Stromal cell of bone marrow (primary cell): ENCODE measurements at regions not wholly inside any gene's neighbourhood (a gene's known extent, or its start where the extent isn't known, plus 50 kb on each side); places are given as distances from the start of the nearest gene placed in this dataset.
A peak's percentile ranks its signal among the peaks of the same experiment; 100 is the strongest.
"Not testable (repeated sequence)": the region's sequence is repeated elsewhere in the genome, so short reads cannot be mapped to it uniquely, and the experiment has no call there.

Experiments used
- DNase-seq: peaks from one replicate; pipeline ENCODE4 v3.0.0-alpha.2; 2012; ENCODE audit warnings: low read depth

DNA sequence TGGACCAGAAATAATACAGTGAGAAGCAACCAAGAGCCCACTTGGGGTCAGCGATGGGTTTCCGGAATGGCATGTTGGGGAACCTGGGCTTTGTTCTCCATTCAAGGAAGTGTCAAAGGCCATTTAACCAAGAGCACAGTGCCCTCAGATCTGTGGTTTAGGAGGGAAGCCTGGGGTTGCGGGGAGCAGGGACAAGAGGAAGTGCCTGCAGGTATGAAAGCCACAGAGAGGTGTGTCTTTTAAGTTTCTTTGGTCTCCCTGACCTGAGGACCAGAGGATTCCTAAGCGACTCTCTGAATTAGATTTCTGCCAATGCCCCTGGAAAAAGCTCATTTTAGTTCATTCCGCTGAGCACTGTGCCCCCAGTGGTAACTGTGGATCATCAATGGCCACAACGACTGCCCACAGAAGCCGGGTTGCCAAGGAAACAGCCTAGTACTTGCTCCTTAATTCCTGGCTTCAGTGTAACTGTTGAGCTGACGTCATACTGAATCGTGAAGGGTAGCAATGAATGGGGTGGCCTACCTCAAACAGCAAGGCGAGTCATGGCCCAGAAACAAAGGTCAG lies 107.3 kb upstream of the SPIN1 start:
- peak; percentile 50 for DNase-seq

DNA sequence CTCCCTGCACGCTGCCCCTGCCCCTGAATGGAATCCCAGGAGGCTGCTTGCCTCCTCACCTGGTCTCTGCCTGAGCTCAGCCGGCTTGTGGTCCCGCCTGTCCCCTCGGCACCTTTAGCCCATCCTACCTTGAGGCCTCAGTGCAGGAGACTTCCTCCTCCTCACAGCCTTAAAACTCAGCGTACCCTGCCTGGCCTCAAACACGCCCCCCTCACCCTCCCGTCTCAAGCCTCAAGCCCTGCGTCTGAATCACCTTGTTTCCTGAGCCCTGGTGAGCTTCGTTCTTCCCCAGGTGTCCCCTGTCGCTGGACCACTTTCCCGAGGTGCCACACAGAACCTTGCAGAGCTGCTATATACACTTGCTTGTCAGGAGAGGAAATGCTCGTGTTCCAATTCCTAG lies 110.2 kb upstream of the SPIN1 start:
- no peak for DNase-seq

DNA sequence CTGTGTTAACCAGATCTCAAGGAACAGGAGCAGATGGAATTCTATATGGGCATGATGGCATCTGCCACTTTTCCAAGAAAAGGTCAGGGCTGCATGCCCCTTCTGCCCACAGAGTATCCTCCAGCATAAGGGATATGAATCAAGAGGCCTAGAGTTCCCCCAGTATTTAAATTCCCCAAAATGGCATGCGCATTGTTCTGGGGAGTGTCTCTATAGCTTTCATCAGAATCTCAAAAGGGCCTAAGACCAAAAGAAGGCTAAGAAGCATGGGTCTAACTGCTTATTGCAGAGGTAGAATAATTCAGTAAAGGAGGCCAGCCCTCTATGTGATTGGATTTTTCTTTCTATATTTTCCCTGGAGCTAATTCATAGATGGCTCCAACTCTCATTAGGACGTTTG lies 114.2 kb upstream of the SPIN1 start:
- no peak for DNase-seq

DNA sequence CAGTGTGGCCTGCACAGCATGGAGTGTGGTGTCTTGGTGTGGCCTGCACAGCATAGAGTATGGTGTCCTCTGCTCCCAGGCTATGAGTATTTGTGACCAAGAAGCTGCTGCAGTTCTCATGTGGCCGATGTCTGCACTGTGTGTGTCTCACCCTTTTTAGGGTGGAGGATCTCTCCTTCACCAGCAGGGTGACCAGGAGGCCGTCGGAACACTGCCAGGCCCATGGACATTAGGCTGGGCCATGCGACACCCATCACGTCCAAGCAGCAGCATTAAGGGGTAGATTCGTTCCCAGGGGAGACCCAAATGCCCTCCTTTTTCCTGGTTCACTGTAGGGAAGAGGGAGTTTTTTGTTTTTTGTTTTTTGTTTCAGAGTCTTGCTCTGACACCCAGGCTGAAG lies 115.3 kb upstream of the SPIN1 start:
- no peak for DNase-seq

DNA sequence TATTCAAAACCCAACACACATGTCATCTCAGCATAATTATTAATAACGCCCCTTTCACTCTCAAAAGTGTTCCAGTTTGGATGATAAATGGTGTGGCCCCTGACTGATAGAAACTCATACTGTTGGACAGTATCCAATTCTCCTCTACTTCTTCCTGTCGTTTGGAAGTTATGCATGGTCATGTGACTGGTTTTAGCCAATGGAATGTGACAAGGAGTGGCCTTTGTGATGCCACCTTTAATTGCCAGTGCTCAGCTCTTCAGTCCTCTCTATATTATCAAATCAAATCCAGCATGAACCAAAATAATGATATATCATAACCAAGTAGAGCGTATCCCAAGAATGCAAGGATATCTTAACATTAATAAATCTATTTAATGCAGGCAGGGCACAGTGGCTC lies 117.8 kb upstream of the SPIN1 start:
- no peak for DNase-seq

DNA sequence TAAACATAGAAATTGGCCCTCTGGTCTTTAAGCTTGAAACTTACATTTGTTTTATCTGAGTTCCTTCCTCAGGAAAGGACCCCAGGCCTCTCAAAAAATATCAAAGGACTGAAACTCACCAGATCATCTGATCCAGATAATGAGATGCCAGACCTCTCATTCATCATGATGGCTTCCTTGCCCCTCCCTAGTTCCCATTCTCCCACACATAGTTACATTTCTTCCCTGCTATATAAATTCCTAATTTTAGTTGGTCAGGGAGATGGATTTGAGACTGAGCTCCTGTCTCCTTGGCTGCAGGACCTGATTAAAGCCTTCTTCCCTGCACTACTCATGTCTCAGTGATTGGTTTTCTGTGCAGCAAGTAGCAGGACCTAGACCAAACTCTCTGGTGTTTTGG lies 119.4 kb upstream of the SPIN1 start:
- DNase-seq, result no peak

DNA sequence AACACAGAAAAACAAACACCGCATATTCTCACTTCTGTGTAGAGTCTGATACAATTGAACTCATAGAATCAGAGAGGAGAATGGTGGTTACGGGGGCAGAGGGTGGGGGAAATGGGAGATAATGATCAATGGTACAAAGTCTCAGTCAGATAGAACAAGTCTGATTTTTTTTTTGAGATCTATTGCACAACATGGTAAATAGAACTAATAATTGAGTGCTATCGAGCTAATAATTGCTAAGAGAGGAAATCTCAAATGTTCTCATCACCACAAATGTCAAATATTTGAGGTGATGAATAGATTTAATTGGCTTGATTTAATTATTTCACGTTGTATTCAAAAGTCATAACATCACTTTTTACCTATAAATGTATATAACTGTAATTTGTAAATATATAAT lies 121.0 kb upstream of the SPIN1 start:
- DNase-seq, result no peak

DNA sequence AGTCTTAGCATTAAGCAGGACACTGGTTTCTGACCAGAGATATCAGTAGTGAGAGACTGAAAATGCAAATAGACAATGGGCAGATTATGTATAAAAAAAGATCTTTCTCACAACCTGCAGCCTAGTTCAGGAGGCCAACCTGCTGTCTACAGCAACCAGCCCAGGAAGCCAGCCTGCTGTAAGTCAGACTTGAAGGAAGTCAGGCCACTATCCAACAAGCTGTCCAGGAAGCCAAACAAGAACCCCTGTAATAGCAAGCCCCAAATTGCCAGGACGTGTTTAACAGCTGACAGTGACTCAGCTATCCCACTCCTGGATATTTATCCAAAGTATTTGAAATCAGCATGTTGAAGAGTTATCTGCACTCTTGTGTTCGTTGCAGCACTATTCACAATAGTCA lies 121.8 kb upstream of the SPIN1 start:
- no peak for DNase-seq

DNA sequence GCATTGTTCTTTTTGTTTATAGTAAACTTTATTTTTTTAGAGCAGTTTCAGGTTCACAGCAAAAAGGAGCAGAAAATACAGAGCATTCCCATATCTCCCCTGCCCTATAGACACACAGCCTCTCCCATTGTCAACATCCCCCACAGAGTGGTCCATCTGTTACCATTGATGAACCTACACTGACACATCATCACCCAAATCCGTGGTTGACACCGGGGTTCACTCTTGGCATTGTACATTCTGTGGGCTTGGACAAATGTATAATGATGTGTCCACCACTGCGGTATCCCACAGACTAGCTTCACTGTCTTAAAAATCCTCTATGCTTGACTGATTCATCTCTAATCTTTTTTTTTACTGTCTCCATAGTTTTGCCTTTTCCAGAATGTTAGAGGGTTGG lies 120.7 kb upstream of the SPATA31C2 start:
- DNase-seq, result no peak

DNA sequence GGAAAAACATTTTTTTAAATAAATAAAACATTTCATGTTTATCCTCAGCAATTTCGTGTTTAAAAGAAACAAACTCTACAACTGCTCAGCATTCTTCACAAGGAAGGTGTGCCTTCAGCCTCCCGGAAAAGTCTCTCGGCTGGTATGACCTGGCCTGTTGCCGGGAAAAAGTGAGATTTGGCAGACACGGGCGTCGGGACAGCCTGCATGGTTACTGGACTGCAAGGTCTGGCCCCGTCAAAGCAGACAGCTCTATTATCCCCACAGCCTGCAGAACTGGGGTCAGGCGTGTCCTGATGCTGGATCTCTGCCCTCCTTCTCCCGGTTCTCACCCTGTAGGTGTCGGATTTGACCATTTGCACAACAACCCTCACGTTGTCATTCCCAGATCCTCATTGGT lies 120.3 kb upstream of the SPATA31C2 start:
- no peak for DNase-seq

DNA sequence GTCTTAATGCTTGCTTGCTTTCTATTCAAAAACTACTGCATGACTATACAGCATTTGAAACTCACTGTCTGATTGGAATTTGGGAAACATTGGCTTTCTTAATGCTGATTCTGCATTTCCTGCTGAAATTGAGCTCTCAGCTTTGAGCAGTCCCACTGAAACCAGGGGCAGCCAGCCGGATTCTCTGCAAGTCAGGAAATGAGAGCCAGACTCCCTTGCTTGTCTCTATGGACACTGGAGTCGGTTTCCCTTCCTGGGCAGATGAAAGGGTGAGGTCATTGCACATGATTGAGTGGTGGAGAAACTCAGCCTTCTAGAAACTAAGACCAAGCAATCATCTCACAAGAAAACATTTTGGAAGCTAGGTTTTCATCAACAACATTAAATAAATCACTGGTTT lies 119.7 kb upstream of the SPATA31C2 start:
- DNase-seq, result peak; percentile 92

DNA sequence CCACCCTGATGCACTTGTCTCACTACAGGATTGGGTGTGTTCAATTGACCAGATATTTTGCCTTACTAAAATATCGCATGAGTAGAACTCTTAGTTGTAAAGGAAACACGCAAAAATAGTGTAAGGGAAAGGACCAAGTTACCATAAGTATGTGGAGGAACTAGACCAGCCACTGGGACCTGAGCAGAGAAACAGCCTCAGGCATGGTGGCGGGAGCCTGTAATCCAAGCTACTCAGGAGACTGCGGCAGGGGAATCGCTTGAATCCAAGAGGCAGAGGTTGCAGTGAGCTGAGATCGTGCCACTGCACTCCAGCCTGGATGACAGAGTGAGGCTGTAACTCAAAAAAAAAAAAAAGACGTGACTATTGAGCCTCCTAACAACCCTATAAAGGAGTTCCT lies 117.9 kb upstream of the SPATA31C2 start:
- no peak for DNase-seq

DNA sequence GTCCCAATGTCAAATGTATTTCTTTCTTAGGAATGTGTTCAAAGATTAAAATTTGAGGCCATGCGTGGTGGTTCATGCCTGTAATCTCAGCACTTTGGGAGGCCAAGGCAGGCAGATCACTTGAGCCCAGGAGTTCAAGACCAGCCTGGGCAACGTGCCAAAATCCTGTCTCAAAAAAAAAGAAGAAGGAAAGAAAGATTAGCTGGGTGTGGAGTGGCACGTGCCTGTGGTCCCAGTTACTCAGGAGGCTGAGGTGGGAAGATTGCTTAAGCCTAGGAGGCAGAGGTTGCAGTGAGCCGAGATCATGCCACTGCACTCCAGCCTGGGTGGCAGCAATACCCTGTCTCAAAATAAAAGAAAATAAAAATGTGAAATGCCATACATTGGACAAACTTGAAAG lies 117.5 kb upstream of the SPATA31C2 start:
- DNase-seq, result not testable (repeated sequence)

DNA sequence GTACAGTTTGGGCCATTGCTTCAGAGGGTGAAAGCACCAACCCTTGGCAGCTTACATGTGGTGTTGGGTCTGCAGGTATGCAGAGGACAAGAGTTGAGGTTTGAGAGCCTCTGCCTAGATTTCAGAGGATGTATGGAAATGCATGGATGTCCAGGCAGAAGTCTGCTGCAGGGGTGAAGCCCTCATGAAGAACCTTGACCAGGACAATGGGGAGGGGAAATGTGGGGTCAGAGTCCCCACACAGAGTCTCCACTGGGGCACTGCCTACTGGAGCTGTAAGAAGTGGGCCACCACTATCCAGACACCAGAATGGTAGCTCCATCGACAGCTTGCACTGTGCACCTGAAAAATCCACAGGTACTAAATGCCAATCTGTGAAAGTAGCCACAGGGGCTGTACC lies 113.6 kb upstream of the SPATA31C2 start:
- DNase-seq, result no peak

DNA sequence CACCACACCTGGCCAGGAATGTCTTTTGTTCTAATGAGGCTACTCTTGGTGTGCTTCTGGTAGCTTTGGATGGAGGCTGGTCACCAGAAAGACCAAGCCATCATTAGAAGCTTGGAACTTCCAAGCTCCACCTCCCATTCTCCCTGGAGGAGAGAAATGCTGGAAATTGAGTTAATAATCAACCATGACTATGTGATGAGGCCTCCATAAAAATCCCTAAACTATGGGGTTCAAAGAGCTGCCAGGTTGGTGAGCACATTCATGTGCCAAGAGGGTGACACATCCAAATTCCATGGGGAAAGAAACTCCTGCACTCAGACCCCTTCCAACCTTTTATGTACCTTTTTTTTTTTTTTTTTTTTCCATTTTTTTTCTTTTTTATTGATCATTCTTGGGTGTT lies 105.5 kb upstream of the SPATA31C2 start:
- DNase-seq, result no peak

DNA sequence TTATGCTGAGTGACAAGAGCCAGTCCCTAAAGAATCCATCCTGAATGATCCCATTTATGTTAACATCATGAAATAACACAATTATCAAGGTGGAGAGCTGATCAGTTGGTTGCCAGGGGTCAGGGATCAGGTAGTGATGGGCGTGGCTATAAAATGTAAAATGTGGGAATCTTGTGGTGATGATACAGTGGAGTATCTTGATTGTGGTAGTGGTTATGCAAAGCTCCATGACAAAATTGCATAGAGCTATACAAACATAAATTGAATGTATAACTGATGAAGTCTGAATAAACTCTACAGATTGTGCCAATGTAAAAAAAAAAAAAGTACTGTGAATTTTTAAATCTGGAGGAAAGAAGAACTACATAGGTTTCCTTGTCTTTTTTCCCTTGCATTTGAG lies 104.6 kb upstream of the SPATA31C2 start:
- no peak for DNase-seq

DNA sequence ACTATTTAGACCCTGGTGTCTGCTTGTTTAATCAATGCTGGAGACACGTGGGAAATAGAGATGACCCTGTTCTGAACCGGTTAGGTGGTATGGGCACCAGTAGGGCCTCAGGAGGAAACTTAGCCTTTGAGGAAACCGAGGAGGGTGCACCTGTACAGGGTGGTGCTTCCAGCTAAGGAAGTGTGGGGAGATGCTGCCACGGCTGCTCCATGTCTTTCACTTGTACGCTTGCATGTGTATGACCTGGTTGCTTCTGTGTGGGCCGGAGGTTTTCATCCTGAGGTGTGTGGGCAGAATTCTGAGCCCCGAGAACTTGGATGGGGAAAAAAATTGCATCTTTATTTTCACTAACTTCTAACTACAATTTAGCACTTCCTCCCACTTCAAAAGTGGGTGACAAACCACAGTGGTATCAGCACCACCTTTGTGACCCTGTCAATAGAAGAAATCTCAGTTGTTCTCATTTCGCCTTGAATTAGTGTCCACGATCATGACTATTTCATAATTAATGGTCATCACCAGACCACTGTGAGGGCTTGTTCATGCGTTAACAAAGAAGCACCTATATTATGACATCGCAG lies 99.8 kb upstream of the SPATA31C2 start:
- no peak for DNase-seq

DNA sequence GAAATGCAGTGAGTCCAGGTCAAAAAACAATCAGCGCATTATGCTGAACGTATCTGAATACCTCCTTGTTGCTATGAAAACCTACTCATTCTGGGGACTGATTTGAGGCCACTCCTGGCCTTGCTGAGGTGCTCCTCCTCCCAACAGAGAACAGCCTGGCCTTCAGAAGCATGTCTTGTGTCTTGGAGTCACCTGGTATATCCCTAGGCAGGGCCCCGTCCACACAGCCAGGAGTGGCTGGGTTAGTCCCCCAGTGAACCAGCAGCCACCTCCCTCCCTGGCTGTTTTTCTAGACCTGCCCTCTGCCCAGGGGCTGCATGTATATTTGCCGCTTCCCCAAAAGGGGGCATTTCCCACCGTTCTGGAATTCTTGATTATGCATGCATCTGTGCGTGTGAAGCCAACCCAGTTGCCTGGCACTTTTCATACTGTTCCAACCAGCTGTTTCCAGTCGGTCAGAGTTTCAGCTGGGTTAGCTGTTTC lies 99.2 kb upstream of the SPATA31C2 start:
- DNase-seq, result no peak

DNA sequence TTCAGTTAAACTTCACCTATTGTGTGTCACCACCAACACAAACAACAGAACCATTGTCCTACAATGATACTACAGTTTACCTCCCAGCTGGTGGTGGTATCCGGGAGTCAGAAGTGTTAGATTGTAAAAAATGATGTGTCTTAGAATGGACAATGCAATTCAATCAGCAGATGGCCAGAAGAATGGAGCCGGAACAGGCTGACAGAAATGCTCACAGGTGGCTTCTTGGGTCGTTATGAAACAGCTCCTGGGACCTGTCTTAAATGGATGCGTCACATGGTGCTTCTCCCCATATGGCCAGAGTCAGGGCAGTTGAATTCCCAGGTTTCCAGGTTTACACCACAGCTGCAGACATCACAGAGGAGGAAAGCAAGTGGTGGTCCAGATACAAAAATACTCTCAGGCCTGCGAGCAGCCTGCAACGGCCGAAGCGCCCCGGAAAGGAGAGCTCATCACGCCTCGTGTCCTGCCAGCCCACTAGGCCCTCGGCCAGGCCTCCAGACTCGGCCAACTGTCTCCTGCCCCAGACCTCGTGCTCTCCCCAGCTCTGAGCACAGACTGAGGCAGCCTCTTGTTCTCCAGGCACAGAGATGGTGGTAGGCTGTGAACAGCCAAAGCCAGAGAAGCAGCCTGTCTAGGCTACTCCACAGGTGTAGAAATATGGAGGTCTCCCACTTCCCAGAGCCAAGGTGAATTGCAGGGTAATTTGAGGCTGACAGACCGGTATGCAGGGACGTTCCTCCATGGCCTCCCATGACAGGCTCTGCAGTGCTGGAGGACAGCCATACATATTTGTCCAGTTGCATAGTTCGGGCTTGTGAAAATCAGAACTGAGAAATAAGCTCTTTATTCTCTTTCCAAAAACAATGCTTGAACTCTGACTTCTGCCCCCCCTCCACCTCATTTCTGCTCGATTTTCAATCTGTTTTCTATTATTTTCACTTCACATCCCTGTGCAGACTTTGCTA lies 98.5 kb upstream of the SPATA31C2 start:
- DNase-seq, result no peak

DNA sequence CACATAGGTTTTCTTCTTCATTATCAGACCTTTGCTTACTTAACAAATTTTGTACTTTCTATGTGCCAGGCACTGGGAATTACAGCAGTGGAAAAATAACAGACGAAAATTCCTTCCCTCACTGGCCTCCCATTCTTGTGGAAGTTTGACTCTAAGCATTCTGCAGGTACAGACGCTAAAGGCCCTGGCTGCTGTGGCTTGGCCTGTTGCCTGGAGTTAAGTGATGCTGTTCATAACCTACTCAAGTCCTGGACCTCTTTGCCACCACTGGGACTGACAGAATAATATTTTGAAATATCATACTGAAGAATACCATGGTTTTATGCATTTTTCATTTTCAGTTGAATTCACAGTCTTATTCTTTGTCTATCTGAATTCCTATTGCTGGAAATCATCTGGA lies 97.3 kb upstream of the SPATA31C2 start:
- DNase-seq, result no peak

DNA sequence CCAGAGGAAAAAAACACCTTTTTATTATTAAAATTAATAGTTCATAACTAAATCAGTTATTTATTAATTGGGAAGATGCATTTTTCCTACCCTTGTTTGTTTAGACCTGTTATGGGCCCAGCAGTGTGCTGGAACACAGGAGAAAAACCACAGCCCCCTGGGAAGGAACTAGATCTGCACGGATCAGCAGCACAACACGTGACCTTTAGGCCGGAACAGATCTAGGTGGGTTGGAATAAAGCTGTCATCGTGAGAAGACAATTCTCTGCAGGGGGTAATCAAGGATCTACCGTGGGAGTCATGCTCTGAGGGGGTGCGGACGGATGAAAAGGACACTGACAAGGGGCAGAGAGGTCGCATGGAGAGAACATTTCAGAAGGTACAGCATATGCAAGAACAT lies 95.8 kb upstream of the SPATA31C2 start:
- no peak for DNase-seq

DNA sequence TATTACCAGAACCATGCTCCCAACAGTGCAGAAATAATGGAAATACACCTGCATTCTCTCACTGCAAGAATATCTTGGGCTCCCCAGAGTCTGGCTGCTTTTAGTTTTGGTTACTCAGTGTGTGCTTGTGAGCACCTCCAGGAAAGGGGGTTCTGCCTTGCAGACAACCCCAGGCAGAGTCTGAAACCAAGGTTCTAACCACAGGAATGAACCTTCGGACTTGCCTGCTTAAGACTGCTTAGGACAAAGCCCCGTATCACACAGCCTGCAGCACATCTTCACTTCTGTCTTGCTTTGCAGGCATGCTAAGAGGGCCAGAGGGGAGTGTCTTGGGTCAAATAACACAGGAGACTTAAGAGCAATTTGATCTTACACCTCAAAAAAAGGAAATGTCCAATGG lies 94.8 kb upstream of the SPATA31C2 start:
- no peak for DNase-seq

DNA sequence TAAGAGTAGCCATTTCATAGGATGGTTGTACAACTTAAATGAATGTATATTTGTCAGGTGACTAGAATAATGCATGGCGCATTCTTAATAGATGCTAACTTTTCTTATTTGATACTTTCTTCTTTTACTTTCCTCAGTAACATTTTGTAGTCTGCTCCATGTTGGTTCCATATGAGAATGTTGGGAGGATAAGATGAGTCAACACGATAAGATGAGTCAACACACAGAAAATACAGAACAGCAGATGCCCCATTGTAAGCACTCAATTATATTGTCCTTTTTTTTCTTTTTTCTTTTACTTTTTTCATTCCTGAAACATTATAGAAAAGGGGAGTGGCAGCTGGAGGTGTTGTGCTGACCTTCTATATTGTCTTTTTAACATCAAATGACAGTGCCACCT lies 92.3 kb upstream of the SPATA31C2 start:
- DNase-seq, result no peak
